ENCODE measurements at regions not wholly inside any gene's neighbourhood (a gene's known extent, or its start where the extent isn't known, plus 50 kb on each side); places are given as distances from the start of the nearest gene placed in this dataset.

GRCh38 chr6:133730881-133731280 lies 158.0 kb upstream of the TCF21 start:
- Histone ChIP-seq H3K36me3 (replicated peaks in 1 of 2; ENCODE audit: insufficient read depth in 1 of 2, low read depth in 2 of 2) (no peaks in the 10 kb centered on the region), H3K4me3 (no peak overlapping the region), H3K27me3 (no peaks in the 10 kb centered on the region), H3K4me1 (no peaks in the 10 kb centered on the region), H3K9me3 (no peaks in the 10 kb centered on the region), H3K27ac (no peak overlapping the region)
- 38 to 50% methylated on average over 4 of the region's 4 CpGs for WGBS, 2 donors
- no peak for ATAC-seq
- no peak for DNase-seq
- intact Hi-C loops (cut with DNase I) = no loop called here
- TF ChIP-seq CTCF (IDR thresholded peaks at IDR 0.05) (no peak), POLR2A (IDR thresholded peaks at IDR 0.05) (no peak)

- H3K9me3 ChIP-seq = no peaks in the 10 kb centered on the region
- intact Hi-C loops (cut with DNase I) = no loop called here
- ATAC-seq = no peak
- H3K27ac ChIP-seq = no peak overlapping the region
- TF ChIP-seq POLR2A (IDR thresholded peaks at IDR 0.05) (no peak), CTCF (IDR thresholded peaks at IDR 0.05) (no peak)
- H3K27me3 ChIP-seq = no peaks in the 10 kb centered on the region
- no peaks in the 10 kb centered on the region for H3K4me1 ChIP-seq
- WGBS, 2 donors = 60 to 70% methylated on average over 5 of the region's 5 CpGs
- H3K36me3 ChIP-seq (replicated peaks in 1 of 2; ENCODE audit: insufficient read depth in 1 of 2, low read depth in 2 of 2) = no peaks in the 10 kb centered on the region
- H3K4me3 ChIP-seq = no peak overlapping the region
- DNase-seq = no peak
Observed at GRCh38 chr6:133740218-133740617, 148.7 kb upstream of the TCF21 start.

- ATAC-seq (no peak), DNase-seq (no peak)
- 63 to 78% methylated on average over 2 of the region's 2 CpGs for WGBS, 2 donors
- Histone ChIP-seq H3K27ac (no peak overlapping the region), H3K36me3 (replicated peaks in 1 of 2; ENCODE audit: insufficient read depth in 1 of 2, low read depth in 2 of 2) (no peaks in the 10 kb centered on the region), H3K9me3 (no peaks in the 10 kb centered on the region), H3K4me1 (no peaks in the 10 kb centered on the region), H3K27me3 (no peaks in the 10 kb centered on the region), H3K4me3 (no peak overlapping the region)
- TF ChIP-seq CTCF (IDR thresholded peaks at IDR 0.05) (no peak), POLR2A (IDR thresholded peaks at IDR 0.05) (no peak)
- intact Hi-C loops (cut with DNase I) = no loop called here
Observed at GRCh38 chr6:133740816-133741215, 148.1 kb upstream of the TCF21 start.

- Histone ChIP-seq H3K27me3 (no peaks in the 10 kb centered on the region), H3K4me1 (no peaks in the 10 kb centered on the region), H3K4me3 (no peak overlapping the region), H3K27ac (no peak overlapping the region), H3K9me3 (no peaks in the 10 kb centered on the region), H3K36me3 (replicated peaks in 1 of 2; ENCODE audit: insufficient read depth in 1 of 2, low read depth in 2 of 2) (no peaks in the 10 kb centered on the region)
- WGBS, 2 donors = 40 to 53% methylated on average over 5 of the region's 5 CpGs
- intact Hi-C loops (cut with DNase I) = no loop called here
- ATAC-seq (no peak), DNase-seq (no peak)
- TF ChIP-seq POLR2A (IDR thresholded peaks at IDR 0.05) = no peak
- no peak for TF ChIP-seq CTCF (IDR thresholded peaks at IDR 0.05)
Observed at GRCh38 chr6:133741375-133741861, 147.5 kb upstream of the TCF21 start.

- no peaks in the 10 kb centered on the region for H3K27me3 ChIP-seq
- DNase-seq = no peak
Observed at GRCh38 chr6:133743621-133744020, 145.3 kb upstream of the TCF21 start.

More at GRCh38 chr6:133743621-133744020, 145.3 kb upstream of the TCF21 start:
- no peak overlapping the region for H3K27ac ChIP-seq
- H3K4me1 ChIP-seq = no peaks in the 10 kb centered on the region
- TF ChIP-seq POLR2A (IDR thresholded peaks at IDR 0.05) = no peak
- TF ChIP-seq CTCF (IDR thresholded peaks at IDR 0.05) = no peak
- H3K4me3 ChIP-seq = no peak overlapping the region
- intact Hi-C loops (cut with DNase I) = no loop called here
- H3K36me3 ChIP-seq (replicated peaks in 1 of 2; ENCODE audit: insufficient read depth in 1 of 2, low read depth in 2 of 2) = no peaks in the 10 kb centered on the region
- ATAC-seq = no peak
- no peaks in the 10 kb centered on the region for H3K9me3 ChIP-seq
- 43 to 66% methylated on average over 2 of the region's 2 CpGs for whole genome bisulfite sequencing, 2 donors
